Activated naive CD4-positive, alpha-beta T cell treated with anti-CD3 and anti-CD28 coated beads for 36 hours (primary cell): ENCODE measurements at regions not wholly inside any gene's neighbourhood (a gene's known extent, or its start where the extent isn't known, plus 50 kb on each side); places are given as distances from the start of the nearest gene placed in this dataset.

ENCODE experiments used
- CTCF ChIA-PET: fragments of 350-600 bp; sonication (Branson Sonifier 250); formaldehyde crosslinking; loops from one replicate; lab custom pipeline; 2021; ENCODE audit warnings: antibody characterized with exemption; lab: Charles Lee
- DNase-seq: peaks from one replicate; pipeline ENCODE4 v3.0.0-alpha.2; 2020
- H3K27ac Mint-ChIP-seq: one replicate; pipeline ENCODE4 v1.8.0; 2021; ENCODE audit warnings: mild to moderate bottlenecking, mixed read lengths
- H3K27me3 Mint-ChIP-seq: one replicate; pipeline ENCODE4 v1.8.0; 2021; ENCODE audit warnings: low read depth, mixed read lengths
- H3K36me3 Mint-ChIP-seq: one replicate; pipeline ENCODE4 v1.8.0; 2021; ENCODE audit warnings: low read depth, mixed read lengths
- H3K4me1 Mint-ChIP-seq: one replicate; pipeline ENCODE4 v1.8.0; 2021; ENCODE audit warnings: low read depth, mixed read lengths
- H3K4me3 Mint-ChIP-seq: one replicate; pipeline ENCODE4 v1.8.0; 2021; ENCODE audit warnings: mild to moderate bottlenecking, moderate library complexity, mixed read lengths
- H3K9me3 Mint-ChIP-seq: one replicate; pipeline ENCODE4 v1.8.0; 2021; ENCODE audit warnings: mixed read lengths
- intact Hi-C: fragments of 100-400 bp; cut with micrococcal nuclease; formaldehyde crosslinking; loops from one replicate; pipeline ENCODE4 v1.15.1; 2023

DNA sequence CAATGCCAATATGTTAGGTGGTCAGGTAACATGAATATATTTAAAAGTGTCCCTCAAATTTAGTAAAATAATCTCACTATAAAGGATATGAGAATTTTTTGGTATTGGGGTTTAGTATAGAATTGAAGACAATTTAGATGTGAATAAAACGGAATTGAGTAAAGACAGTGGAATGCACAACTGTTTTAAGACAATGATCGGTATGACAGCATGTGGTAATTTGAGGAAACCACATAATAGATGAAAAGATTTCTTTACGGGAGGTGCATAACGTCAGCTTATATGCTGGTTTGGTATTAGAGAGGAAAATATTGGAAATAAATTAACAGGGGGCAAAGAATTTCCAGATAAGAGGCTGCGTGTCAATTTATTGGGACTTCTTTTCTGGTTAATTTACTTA, 1043.2 kb downstream of the CDH18 start:
- Mint-ChIP-seq H3K27me3 (no peaks in the 10 kb centered on the region), H3K4me3 (no peak overlapping the region), H3K27ac (no peak overlapping the region), H3K9me3 (peaks cover 2% of the 10 kb centered on the region), H3K4me1 (no peaks in the 10 kb centered on the region), H3K36me3 (no peaks in the 10 kb centered on the region)
- intact Hi-C loops = no loop called here
- CTCF ChIA-PET = no interaction called here
- DNase-seq = no peak

DNA sequence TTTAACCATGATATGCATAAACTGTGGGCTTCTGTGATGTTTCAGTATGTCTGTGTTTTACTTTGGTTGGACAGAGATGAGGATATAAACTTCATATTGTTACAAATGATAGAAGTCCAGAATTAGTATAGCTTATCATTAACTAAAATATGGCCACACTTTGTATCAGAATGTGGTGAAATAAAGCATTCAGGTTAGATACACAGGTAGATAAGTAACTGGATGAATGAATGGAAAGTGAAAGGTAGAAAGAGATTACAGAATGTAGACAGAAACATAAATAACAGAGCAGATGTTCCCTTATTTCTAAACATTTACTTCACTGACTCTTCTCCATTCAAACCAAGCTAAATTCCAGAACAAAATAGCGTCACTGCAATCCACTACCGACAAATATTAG, 1033.8 kb downstream of the CDH18 start:
- Mint-ChIP-seq H3K9me3 (peaks cover 5% of the 10 kb centered on the region), H3K27me3 (no peaks in the 10 kb centered on the region), H3K36me3 (no peaks in the 10 kb centered on the region), H3K4me1 (no peaks in the 10 kb centered on the region), H3K27ac (no peak overlapping the region), H3K4me3 (no peak overlapping the region)
- CTCF ChIA-PET = no interaction called here
- intact Hi-C loops = no loop called here
- DNase-seq = no peak

DNA sequence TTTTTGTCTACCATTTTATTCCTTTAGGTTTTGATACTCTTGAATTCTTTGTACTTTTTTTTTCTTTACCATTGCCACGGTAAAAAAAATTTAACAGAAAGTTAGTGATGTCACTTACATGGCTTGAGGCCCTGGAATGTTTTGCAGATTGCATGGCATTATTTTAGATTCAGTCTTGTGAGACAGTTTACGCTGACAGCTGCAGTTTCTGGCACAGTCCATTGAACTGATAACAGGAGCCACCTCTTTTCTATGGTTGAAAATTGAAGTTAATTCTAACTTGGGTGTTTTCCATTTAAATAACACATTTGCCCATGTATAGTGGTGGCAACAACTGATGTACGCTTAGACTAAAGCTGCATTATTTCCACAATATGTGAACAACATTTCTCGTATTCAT, 1028.5 kb downstream of the CDH18 start:
- no peak for DNase-seq
- H3K9me3 Mint-ChIP-seq = no peaks in the 10 kb centered on the region

DNA sequence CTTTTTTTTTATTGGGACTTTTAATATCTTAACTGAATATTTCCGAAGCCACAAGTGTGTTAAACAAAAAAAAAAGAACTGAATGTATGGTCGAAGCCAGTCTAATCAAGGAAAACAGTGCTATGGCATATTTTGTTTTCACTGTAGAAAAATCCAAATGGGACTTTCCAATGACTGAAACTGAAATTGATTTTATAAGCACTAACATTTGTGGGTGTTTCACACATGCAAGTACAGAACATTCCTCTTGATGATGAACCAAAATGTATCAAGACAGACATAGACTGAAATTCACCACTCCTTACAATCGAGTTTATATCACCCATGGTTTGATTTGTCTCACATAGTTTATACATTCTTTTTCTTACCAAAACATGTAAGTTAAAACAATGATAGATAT, 1026.8 kb downstream of the CDH18 start:
- Mint-ChIP-seq H3K27ac (no peak overlapping the region), H3K27me3 (no peaks in the 10 kb centered on the region), H3K36me3 (no peaks in the 10 kb centered on the region), H3K9me3 (peaks cover 6% of the 10 kb centered on the region), H3K4me3 (no peak overlapping the region), H3K4me1 (no peaks in the 10 kb centered on the region)
- DNase-seq = no peak
- CTCF ChIA-PET = no interaction called here
- intact Hi-C loops = no loop called here

More for the DNA sequence above, 1028.5 kb downstream of the CDH18 start:
- H3K36me3 Mint-ChIP-seq = no peaks in the 10 kb centered on the region
- no peak overlapping the region for H3K27ac Mint-ChIP-seq
- no peaks in the 10 kb centered on the region for H3K27me3 Mint-ChIP-seq
- no peaks in the 10 kb centered on the region for H3K4me1 Mint-ChIP-seq
- intact Hi-C loops = no loop called here
- H3K4me3 Mint-ChIP-seq = no peak overlapping the region
- CTCF ChIA-PET = no interaction called here

DNA sequence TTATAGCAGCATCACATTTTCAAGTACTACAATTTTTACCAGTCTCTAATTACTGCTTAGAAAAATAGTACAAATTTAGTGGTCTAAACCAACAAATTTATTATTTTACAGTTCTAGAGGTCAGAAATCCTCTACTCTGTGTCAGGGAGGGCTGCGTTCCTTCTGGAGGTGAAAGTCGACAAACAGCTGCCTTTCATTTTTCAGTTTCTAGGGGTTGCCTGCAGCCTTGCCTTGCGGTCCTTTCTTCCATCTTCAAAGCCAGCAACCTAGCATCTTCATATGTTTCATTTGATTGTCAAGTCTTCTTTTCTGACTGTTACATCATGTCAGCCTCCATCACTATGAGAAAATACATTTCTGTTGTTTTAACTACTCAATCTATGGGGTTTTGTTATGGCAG, 1022.1 kb downstream of the CDH18 start:
- Mint-ChIP-seq H3K36me3 (no peaks in the 10 kb centered on the region), H3K27me3 (no peaks in the 10 kb centered on the region), H3K27ac (no peak overlapping the region), H3K9me3 (peaks cover 9% of the 10 kb centered on the region), H3K4me3 (no peak overlapping the region), H3K4me1 (no peaks in the 10 kb centered on the region)
- no peak for DNase-seq
- intact Hi-C loops = no loop called here
- CTCF ChIA-PET = no interaction called here

DNA sequence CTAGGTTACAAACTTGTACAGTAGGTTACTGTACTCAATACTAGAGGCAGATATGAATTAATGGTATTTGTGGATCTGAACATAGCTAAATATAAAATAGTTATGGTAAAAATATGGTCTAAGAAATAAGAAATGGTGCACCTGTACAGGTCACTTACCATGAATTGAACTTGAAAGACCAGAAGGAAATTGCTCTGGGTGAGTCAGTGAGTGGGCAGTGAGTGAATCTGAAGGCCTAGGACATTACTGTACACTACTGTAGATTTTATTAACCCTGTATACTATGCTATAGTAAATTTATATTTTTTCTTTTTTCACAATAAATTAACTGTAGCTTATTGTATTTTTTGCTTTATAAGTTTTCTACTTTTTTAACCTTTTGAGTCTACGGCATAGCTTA, 1020.4 kb downstream of the CDH18 start:
- no peak for DNase-seq
- intact Hi-C loops = no loop called here
- Mint-ChIP-seq H3K4me3 (no peak overlapping the region), H3K27ac (no peak overlapping the region), H3K27me3 (no peaks in the 10 kb centered on the region), H3K36me3 (no peaks in the 10 kb centered on the region), H3K9me3 (peaks cover 9% of the 10 kb centered on the region), H3K4me1 (no peaks in the 10 kb centered on the region)
- CTCF ChIA-PET = no interaction called here

DNA sequence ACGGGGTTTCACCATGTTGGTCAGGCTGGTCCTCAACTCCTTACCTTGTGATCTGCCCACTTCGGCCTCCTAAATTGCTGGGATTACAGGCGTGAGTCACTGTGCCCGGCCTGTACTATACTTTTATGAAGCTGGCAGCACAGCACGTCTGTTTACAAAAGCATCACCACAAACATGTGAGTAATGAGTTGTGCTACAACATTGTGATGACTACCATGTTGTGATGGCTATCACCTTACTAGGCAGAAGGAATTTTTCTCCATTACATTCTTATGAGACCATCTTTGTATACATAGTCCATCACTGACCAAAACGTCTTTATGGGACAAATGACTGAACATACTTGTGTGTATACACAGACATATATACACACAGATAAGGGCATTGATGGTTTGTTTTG, 1019.0 kb downstream of the CDH18 start:
- H3K9me3 Mint-ChIP-seq = peaks cover 9% of the 10 kb centered on the region
- intact Hi-C loops = no loop called here
- H3K36me3 Mint-ChIP-seq = no peaks in the 10 kb centered on the region
- no peak overlapping the region for H3K27ac Mint-ChIP-seq
- DNase-seq = no peak
- H3K27me3 Mint-ChIP-seq = no peaks in the 10 kb centered on the region
- H3K4me3 Mint-ChIP-seq = no peak overlapping the region
- CTCF ChIA-PET = no interaction called here
- H3K4me1 Mint-ChIP-seq = no peaks in the 10 kb centered on the region

DNA sequence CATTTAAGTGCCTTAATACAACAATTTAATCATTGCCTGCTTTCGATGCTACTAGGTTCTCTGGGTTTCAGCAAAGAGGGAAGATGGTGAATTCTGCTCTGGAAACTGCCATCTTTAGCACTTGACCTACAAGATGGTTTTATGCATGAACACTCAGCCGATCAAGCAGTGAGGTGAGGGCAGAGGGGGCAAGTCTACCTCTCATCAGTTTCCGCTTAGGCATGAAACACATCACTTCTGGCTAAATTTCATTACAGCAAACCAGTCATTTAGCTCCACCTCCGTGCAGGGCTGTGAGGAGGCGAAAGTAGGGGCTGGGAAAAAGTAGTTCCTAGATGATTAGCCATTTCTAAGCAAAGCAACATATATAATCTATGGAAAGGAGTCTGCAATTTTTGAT, 1018.0 kb downstream of the CDH18 start:
- no peak overlapping the region for H3K4me3 Mint-ChIP-seq
- no peak overlapping the region for H3K27ac Mint-ChIP-seq
- intact Hi-C loops = no loop called here
- H3K4me1 Mint-ChIP-seq = no peaks in the 10 kb centered on the region
- no peak for DNase-seq
- no peaks in the 10 kb centered on the region for H3K27me3 Mint-ChIP-seq
- CTCF ChIA-PET = no interaction called here
- peaks cover 8% of the 10 kb centered on the region for H3K9me3 Mint-ChIP-seq
- H3K36me3 Mint-ChIP-seq = no peaks in the 10 kb centered on the region

DNA sequence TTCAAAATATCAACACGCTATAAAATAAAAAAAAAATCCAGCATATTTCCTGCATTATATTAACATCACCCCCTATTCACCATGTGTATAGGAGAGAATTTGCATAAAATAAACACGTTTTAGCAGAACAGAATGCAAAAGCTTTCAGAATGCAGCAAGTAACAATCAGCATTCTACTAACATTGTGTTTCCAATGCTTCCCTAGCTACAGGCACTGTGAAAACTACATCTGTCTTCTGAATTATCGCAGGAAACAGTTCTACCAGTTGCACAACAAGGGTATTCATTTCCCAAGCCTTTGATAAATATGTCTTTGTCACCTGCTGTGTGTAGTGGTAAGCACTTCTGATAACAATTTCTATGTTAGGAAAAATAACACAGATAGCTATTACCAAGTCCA, 1015.8 kb downstream of the CDH18 start:
- DNase-seq = no peak
- Mint-ChIP-seq H3K27me3 (no peaks in the 10 kb centered on the region), H3K27ac (no peak overlapping the region), H3K36me3 (no peaks in the 10 kb centered on the region), H3K4me3 (no peak overlapping the region), H3K9me3 (peaks cover 2% of the 10 kb centered on the region), H3K4me1 (no peaks in the 10 kb centered on the region)
- CTCF ChIA-PET = no interaction called here
- intact Hi-C loops = no loop called here

DNA sequence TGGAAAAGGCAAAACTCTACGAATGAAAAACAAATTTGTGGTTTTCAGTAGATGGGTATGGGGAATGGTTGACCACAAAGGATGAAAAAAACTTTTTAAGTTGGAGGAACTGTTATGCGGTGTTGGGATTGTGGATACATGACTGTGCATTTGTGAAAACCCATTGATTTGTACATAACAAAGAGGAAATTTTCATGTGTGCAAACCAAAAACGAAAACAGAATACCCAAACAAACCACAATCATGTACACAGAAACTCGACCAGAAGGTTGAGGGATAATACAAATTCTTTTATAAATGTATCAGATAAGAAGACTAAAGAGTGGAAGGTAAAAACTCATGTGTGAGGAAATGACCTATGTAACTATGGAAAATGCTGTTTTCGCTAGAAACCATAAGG, 1012.4 kb downstream of the CDH18 start:
- Mint-ChIP-seq H3K27ac (no peak overlapping the region), H3K27me3 (no peaks in the 10 kb centered on the region), H3K4me3 (no peak overlapping the region), H3K4me1 (no peaks in the 10 kb centered on the region), H3K9me3 (peaks cover 3% of the 10 kb centered on the region), H3K36me3 (no peaks in the 10 kb centered on the region)
- no peak for DNase-seq
- intact Hi-C loops = no loop called here
- CTCF ChIA-PET = no interaction called here

DNA sequence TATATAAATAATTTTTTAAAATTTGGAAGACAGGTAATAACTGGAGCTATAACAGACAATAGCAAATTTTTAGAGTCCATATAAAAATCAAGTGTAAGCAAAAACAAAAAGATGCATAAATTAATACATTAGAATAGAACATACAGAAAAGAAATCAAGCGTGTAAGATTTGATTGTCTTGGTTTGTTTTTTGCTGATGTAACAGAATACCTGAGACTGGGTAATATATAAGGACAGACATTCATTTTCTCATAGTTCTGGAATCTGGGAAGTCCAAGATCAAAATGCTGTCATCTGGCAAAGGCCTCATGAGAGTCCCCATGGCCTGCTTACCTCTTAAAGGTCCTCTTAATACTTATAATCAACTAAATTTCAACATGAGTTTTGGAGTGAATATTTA, 1010.1 kb downstream of the CDH18 start:
- CTCF ChIA-PET = no interaction called here
- intact Hi-C loops = no loop called here
- no peaks in the 10 kb centered on the region for H3K4me1 Mint-ChIP-seq

DNA sequence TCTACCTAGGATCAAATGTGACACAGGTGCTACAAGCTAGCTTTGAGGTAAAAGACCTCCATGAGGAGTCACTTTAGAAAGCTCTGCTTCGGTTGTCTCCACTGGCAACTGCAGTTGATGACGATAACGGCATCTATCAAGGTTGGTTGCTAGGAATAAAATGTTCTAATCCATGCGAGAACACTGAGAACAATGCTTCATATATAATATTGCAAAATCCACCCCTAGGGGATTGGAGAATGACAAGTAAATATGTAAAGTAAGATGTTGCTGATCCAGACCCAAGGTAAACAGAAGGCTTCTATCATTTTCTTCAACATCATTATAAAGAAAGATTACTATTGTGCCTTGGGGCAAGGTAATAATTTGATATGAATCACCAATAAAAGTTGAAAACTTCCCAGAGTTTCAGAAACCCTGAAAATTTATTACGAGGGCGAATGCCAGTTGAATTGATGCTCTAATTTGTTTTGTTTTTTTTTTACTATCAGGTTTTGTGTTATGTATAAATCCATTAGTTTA, 1003.4 kb downstream of the CDH18 start:
- no peaks in the 10 kb centered on the region for H3K36me3 Mint-ChIP-seq
- no peak overlapping the region for H3K4me3 Mint-ChIP-seq
- CTCF ChIA-PET = no interaction called here
- H3K9me3 Mint-ChIP-seq = peaks cover 6% of the 10 kb centered on the region
- H3K4me1 Mint-ChIP-seq = no peaks in the 10 kb centered on the region
- no peak overlapping the region for H3K27ac Mint-ChIP-seq
- DNase-seq = no peak
- no peaks in the 10 kb centered on the region for H3K27me3 Mint-ChIP-seq
- intact Hi-C loops = no loop called here

More for the DNA sequence above, 1010.1 kb downstream of the CDH18 start:
- Mint-ChIP-seq H3K27ac (no peak overlapping the region), H3K4me3 (no peak overlapping the region), H3K9me3 (peaks cover 3% of the 10 kb centered on the region), H3K27me3 (no peaks in the 10 kb centered on the region), H3K36me3 (no peaks in the 10 kb centered on the region)
- DNase-seq = no peak

DNA sequence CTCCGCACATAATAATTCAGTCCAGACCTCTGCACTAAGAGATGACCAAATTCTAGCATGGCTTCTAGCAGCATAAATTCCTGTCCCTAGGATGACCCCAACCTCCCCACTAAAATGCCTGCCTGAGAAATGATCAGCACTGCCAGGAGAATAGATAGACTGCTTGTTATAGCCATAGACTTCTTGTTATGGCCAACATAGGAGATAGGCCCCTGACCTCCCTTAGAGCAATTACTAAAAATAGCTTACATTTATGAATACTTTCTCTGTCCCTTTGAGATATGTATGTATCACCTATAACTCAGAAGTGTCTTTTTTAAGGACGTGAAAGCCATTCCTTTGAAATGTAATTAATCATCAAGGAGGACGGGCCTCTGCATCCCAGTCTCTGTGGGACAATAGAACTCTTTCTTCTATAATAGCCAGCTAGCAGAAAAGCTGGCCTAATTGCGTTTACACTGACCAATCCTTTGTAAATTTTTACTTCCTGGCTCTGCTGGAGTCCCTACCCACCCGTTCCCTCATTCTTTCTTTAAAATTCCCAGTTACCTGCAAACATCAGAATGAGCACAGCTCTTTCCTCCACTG, 1002.7 kb downstream of the CDH18 start:
- no peaks in the 10 kb centered on the region for H3K36me3 Mint-ChIP-seq
- H3K4me1 Mint-ChIP-seq = no peaks in the 10 kb centered on the region
- no peak overlapping the region for H3K4me3 Mint-ChIP-seq
- no peaks in the 10 kb centered on the region for H3K27me3 Mint-ChIP-seq
- no peak overlapping the region for H3K27ac Mint-ChIP-seq
- CTCF ChIA-PET = no interaction called here
- intact Hi-C loops = no loop called here
- no peak for DNase-seq
- H3K9me3 Mint-ChIP-seq = peaks cover 3% of the 10 kb centered on the region
